Gastroesophageal sphincter (tissue), 3 donors: ENCODE measurements at regions not wholly inside any gene's neighbourhood (a gene's known extent, or its start where the extent isn't known, plus 50 kb on each side); places are given as distances from the start of the nearest gene placed in this dataset.
"Not testable (repeated sequence)": the region's sequence is repeated elsewhere in the genome, so short reads cannot be mapped to it uniquely, and the experiment has no call there.

ENCODE experiments used
- POLR2A ChIP-seq, 2 donors: fragments of 450-650 bp; IDR thresholded peaks; one replicate each; pipeline ENCODE4 v1.6.1; 2017; ENCODE audit warnings: antibody characterized with exemption in 2 of 2, mild to moderate bottlenecking in 2 of 2, moderate library complexity in 1 of 2
- TF ChIP-seq, protein P1 (sequence below), 4 experiments: fragments of 200-600 bp in 2 of 4; fragments of 450-650 bp in 2 of 4; sonication (generic) in 1 of 4; IDR thresholded peaks; one replicate each; pipeline ENCODE4 v1.5.1; 2017 to 2019; ENCODE audit warnings: antibody characterized with exemption in 4 of 4, mild to moderate bottlenecking in 2 of 4, moderate library complexity in 2 of 4

DNA sequence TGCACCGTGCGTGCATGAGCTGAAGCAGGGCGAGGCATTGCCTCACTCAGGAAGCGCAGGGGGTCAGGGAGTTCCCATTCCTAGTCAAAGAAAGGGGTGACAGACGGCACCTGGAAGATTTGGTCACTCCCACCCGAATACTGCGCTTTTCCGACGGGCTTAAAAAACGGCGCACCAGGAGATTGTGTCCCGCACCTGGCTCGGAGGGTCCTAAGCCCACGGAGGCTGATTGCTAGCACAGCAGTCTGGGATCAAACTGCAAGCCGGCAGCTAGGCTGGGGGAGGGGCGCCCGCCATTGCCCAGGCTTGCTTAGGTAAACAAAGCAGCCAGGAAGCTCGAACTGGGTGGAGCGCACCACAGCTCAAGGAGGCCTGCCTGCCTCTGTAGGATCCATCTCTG lies 85.6 kb upstream of the TSLP start:
- TF ChIP-seq, protein P1, sequence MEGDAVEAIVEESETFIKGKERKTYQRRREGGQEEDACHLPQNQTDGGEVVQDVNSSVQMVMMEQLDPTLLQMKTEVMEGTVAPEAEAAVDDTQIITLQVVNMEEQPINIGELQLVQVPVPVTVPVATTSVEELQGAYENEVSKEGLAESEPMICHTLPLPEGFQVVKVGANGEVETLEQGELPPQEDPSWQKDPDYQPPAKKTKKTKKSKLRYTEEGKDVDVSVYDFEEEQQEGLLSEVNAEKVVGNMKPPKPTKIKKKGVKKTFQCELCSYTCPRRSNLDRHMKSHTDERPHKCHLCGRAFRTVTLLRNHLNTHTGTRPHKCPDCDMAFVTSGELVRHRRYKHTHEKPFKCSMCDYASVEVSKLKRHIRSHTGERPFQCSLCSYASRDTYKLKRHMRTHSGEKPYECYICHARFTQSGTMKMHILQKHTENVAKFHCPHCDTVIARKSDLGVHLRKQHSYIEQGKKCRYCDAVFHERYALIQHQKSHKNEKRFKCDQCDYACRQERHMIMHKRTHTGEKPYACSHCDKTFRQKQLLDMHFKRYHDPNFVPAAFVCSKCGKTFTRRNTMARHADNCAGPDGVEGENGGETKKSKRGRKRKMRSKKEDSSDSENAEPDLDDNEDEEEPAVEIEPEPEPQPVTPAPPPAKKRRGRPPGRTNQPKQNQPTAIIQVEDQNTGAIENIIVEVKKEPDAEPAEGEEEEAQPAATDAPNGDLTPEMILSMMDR (IDR thresholded peaks at IDR 0.05), result not testable (repeated sequence)
- TF ChIP-seq POLR2A (IDR thresholded peaks at IDR 0.05), result not testable (repeated sequence)
